HCT116 (cell line): ENCODE measurements at regions not wholly inside any gene's neighbourhood (a gene's known extent, or its start where the extent isn't known, plus 50 kb on each side); places are given as distances from the start of the nearest gene placed in this dataset.

Source experiments
- ATAC-seq: fragments of 200-7000 bp; cut with Tn5 transposase; 2 replicates; pipeline ENCODE4 v1.9.1; 2020; ENCODE audit warnings: mild to moderate bottlenecking, moderate library complexity
- BruUV-seq: library from RNA; stranded (reverse); fragments of 400-500 nt; replicated peaks from 2 replicates; lab custom pipeline; 2021; lab: Mats Ljungman, UMichigan
- CTCF ChIA-PET: fragments of 300-600 bp; sonication (Branson Sonifier 250); formaldehyde crosslinking; loops from one replicate; lab custom pipeline; 2021; ENCODE audit warnings: antibody characterized with exemption; lab: Charles Lee
- POLR2A ChIA-PET: fragments of 300-600, 350-600 bp; sonication (Branson Sonifier 250); formaldehyde crosslinking; loops from one replicate; lab custom pipeline; 2021; ENCODE audit warnings: antibody characterized with exemption; lab: Charles Lee
- RAD21 ChIA-PET, 2 experiments: fragments of 300-600 bp; sonication (Branson Sonifier 250); formaldehyde crosslinking; loops; one replicate each; lab custom pipeline; 2023; ENCODE audit warnings: low total read pairs in 2 of 2; ENCODE audit not compliant: uncharacterized antibody in 2 of 2, unreplicated experiment in 2 of 2, low non-redundant PET in 1 of 2; lab: Charles Lee
- DNase-seq: peaks from one replicate; pipeline ENCODE4 v3.0.0-alpha.2; 2010; ENCODE audit warnings: low read depth, low spot score
- H2AFZ ChIP-seq: fragments of 200-600 bp; shearing (Covaris generic), sonication (generic); 2 replicates; pipeline ENCODE4 v1.6.1; 2017; ENCODE audit warnings: low read depth, mixed run types, mixed read lengths, antibody characterized with exemption, low read length; ENCODE audit not compliant: poor library complexity, severe bottlenecking
- H3K27ac ChIP-seq: 2 replicates; pipeline ENCODE4 v1.5.1; 2012; ENCODE audit warnings: low read depth, low read length
- H3K27me3 ChIP-seq: fragments of 200-600 bp; sonication (generic); 2 replicates; pipeline ENCODE4 v1.6.1; 2016; ENCODE audit warnings: mixed run types, low read length, mixed read lengths; ENCODE audit not compliant: insufficient read depth
- H3K36me3 ChIP-seq, 2 experiments: fragments of 200-500 bp in 1 of 2; fragments of 200-600 bp in 1 of 2; sonication (Bioruptor generic) in 1 of 2; sonication (generic) in 1 of 2; 2 replicates each; pipeline versions ENCODE4 v1.5.1 to v1.6.1; 2014 to 2016; ENCODE audit warnings: low read length in 2 of 2, inconsistent platforms in 1 of 2, mixed read lengths in 1 of 2, mixed run types in 1 of 2; ENCODE audit not compliant: insufficient read depth in 2 of 2, control insufficient read depth in 1 of 2
- H3K4me1 ChIP-seq, 2 experiments: fragments of 200-600 bp in 1 of 2; sonication (generic) in 1 of 2; 2 replicates each; pipeline versions ENCODE4 v1.5.1 to v1.6.1; 2012 to 2017; ENCODE audit warnings: low read length in 2 of 2, inconsistent platforms in 1 of 2, mild to moderate bottlenecking in 1 of 2, mixed read lengths in 1 of 2, mixed run types in 1 of 2, moderate library complexity in 1 of 2; ENCODE audit not compliant: insufficient read depth in 2 of 2, control insufficient read depth in 1 of 2
- H3K4me2 ChIP-seq: fragments of 200-600 bp; sonication (generic); 2 replicates; pipeline ENCODE4 v1.6.1; 2017; ENCODE audit warnings: mixed run types, low read length, mixed read lengths
- H3K4me3 ChIP-seq, 2 experiments: fragments of 200-600 bp in 1 of 2; sonication (generic) in 1 of 2; replicated peaks in 1 of 2; 2 replicates each; pipeline ENCODE4 v1.5.1; 2011 to 2016; ENCODE audit warnings: low read length in 2 of 2, control low read depth in 1 of 2, low read depth in 1 of 2, mild to moderate bottlenecking in 1 of 2, mixed read lengths in 1 of 2, mixed run types in 1 of 2
- H3K79me2 ChIP-seq: fragments of 200-600 bp; sonication (generic); 2 replicates; pipeline ENCODE4 v1.6.1; 2017; ENCODE audit warnings: mild to moderate bottlenecking, mixed run types, low read length, moderate library complexity, mixed read lengths; ENCODE audit not compliant: insufficient read depth
- H3K9ac ChIP-seq: fragments of 200-600 bp; sonication (generic); 2 replicates; pipeline ENCODE4 v1.6.1; 2016; ENCODE audit warnings: low read length, mixed read lengths
- H3K9me2 ChIP-seq: fragments of 200-600 bp; sonication (generic), shearing (Covaris generic); 2 replicates; pipeline ENCODE4 v1.6.1; 2017; ENCODE audit warnings: mixed run types, mild to moderate bottlenecking, moderate library complexity; ENCODE audit not compliant: insufficient read depth
- H3K9me3 ChIP-seq, 2 experiments: fragments of 200-500 bp in 1 of 2; fragments of 200-600 bp in 1 of 2; sonication (Bioruptor generic) in 1 of 2; sonication (generic) in 1 of 2; 2 replicates each; pipeline ENCODE4 v1.6.1; 2014 to 2017; ENCODE audit warnings: low read length in 2 of 2, mixed read lengths in 2 of 2, inconsistent platforms in 1 of 2, low read depth in 1 of 2, mild to moderate bottlenecking in 1 of 2, mixed run types in 1 of 2, moderate library complexity in 1 of 2; ENCODE audit not compliant: control insufficient read depth in 1 of 2, insufficient read depth in 1 of 2
- H4K20me1 ChIP-seq: fragments of 200-600 bp; sonication (generic), shearing (Covaris generic); 2 replicates; pipeline ENCODE4 v1.6.1; 2017; ENCODE audit warnings: mixed run types, mild to moderate bottlenecking, moderate library complexity; ENCODE audit not compliant: insufficient read depth
- CEBPB ChIP-seq: IDR thresholded peaks from 2 replicates; pipeline ENCODE4 v1.6.1; 2012; ENCODE audit warnings: low read depth
- CTCF ChIP-seq, 3 experiments: fragments of 200-600 bp in 1 of 3; sonication (generic) in 1 of 3; IDR thresholded peaks in 2 of 3; conservative IDR thresholded peaks in 1 of 3; 2 replicates each; pipeline ENCODE4 v1.5.1; 2012 to 2017; ENCODE audit warnings: low read depth in 2 of 3, low read length in 2 of 3, antibody characterized with exemption in 1 of 3, borderline replicate concordance in 1 of 3, control low read depth in 1 of 3, mild to moderate bottlenecking in 1 of 3, mixed read lengths in 1 of 3, mixed run types in 1 of 3, moderate library complexity in 1 of 3; ENCODE audit not compliant: insufficient read depth in 1 of 3
- EGR1 ChIP-seq: IDR thresholded peaks from 2 replicates; pipeline ENCODE4 v1.6.1; 2012; ENCODE audit warnings: low read depth
- EZH2 ChIP-seq: fragments of 200-600 bp; sonication (generic); IDR thresholded peaks from 2 replicates; pipeline ENCODE4 v1.6.1; 2017; ENCODE audit warnings: antibody characterized with exemption, mixed run types
- REST ChIP-seq: IDR thresholded peaks from 2 replicates; pipeline ENCODE4 v1.6.1; 2012; ENCODE audit warnings: low read depth
- SRF ChIP-seq: IDR thresholded peaks from 2 replicates; pipeline ENCODE4 v1.6.1; 2012; ENCODE audit warnings: low read depth
- TCF7L2 ChIP-seq: IDR thresholded peaks from 2 replicates; pipeline ENCODE4 v1.7.0; 2011; ENCODE audit warnings: borderline replicate concordance, inconsistent platforms; ENCODE audit not compliant: insufficient read depth, insufficient read length; ENCODE audit errors: extremely low read depth
- ZBTB33 ChIP-seq: IDR thresholded peaks from 2 replicates; pipeline ENCODE4 v1.6.1; 2011; ENCODE audit warnings: mild to moderate bottlenecking, low read length, moderate library complexity; ENCODE audit not compliant: insufficient replicate concordance; ENCODE audit errors: extremely low read depth
- intact Hi-C: fragments of 100-400 bp; cut with micrococcal nuclease; formaldehyde crosslinking; loops from 2 replicates; pipeline ENCODE4 v1.10.0; 2022

- no peak overlapping the region for H3K9ac ChIP-seq
- BruUV-seq, result no TSS peak
- H4K20me1 ChIP-seq, result no peaks in the 10 kb centered on the region
- H3K27ac ChIP-seq, result no peak overlapping the region
- H3K4me2 ChIP-seq, result no peak overlapping the region
- RAD21 ChIA-PET, result no interaction called here
- CTCF ChIA-PET, result no interaction called here
- H3K27me3 ChIP-seq, result no peaks in the 10 kb centered on the region
- no peaks in the 10 kb centered on the region for H3K4me1 ChIP-seq
- H3K9me3 ChIP-seq, result no peaks in the 10 kb centered on the region
- no peak for ATAC-seq
- TF ChIP-seq EGR1 (no peak), CEBPB (no peak), CTCF (IDR thresholded peaks at IDR 0.05 in 2 of 3, conservative IDR thresholded peaks at IDR 0.05 in 1 of 3; ENCODE audit: borderline replicate concordance in 1 of 3, insufficient read depth in 1 of 3, low read depth in 2 of 3, low read length in 2 of 3) (no peak), TCF7L2 (no peak), EZH2 (no peak), ZBTB33 (no peak), REST (no peak), SRF (no peak)
- H3K36me3 ChIP-seq, result no peaks in the 10 kb centered on the region
- H3K9me2 ChIP-seq, result no peaks in the 10 kb centered on the region
- DNase-seq, result no peak
- H2AFZ ChIP-seq, result no peak overlapping the region
- POLR2A ChIA-PET, result no interaction called here
- intact Hi-C loops, result no loop called here
- no peak overlapping the region for H3K4me3 ChIP-seq
- H3K79me2 ChIP-seq, result no peaks in the 10 kb centered on the region
These were observed 319.0 kb downstream of the ZNF536 start for GRCh38 chr19:30690935-30691818.
